K562 (cell line): ENCODE measurements at regions not wholly inside any gene's neighbourhood (a gene's known extent, or its start where the extent isn't known, plus 50 kb on each side); places are given as distances from the start of the nearest gene placed in this dataset.
A peak's percentile ranks its signal among the peaks of the same experiment; 100 is the strongest.

Experiments used
- ARID1B ChIP-seq: fragments of 450-650 bp; IDR thresholded peaks from 2 replicates; pipeline ENCODE4 v1.6.1; 2016; ENCODE audit warnings: antibody characterized with exemption, mild to moderate bottlenecking, inconsistent platforms
- ARID3A ChIP-seq: IDR thresholded peaks from 2 replicates; pipeline ENCODE4 v1.6.1; 2012; ENCODE audit warnings: low read depth, low read length, improper control_type of control experiment, borderline replicate concordance
- CBX3 ChIP-seq, 2 experiments: IDR thresholded peaks; 1 replicate in 1 of 2; 2 replicates in 1 of 2; pipeline ENCODE4 v1.6.1; 2012; ENCODE audit warnings: inconsistent platforms in 2 of 2, low read length in 2 of 2, borderline replicate concordance in 1 of 2, control low read depth in 1 of 2
- CTBP1 ChIP-seq: fragments of 450-650 bp; IDR thresholded peaks from 2 replicates; pipeline ENCODE4 v1.6.1; 2016; ENCODE audit warnings: borderline replicate concordance
- DACH1 ChIP-seq: fragments of 450-650 bp; IDR thresholded peaks from 2 replicates; pipeline ENCODE4 v1.6.1; 2018; ENCODE audit not compliant: partially characterized antibody
- E2F8 ChIP-seq: fragments of 450-650 bp; IDR thresholded peaks from 2 replicates; pipeline ENCODE4 v1.7.1; 2018; ENCODE audit warnings: mild to moderate bottlenecking, low read depth; ENCODE audit not compliant: partially characterized antibody
- EHMT2 ChIP-seq: fragments of 450-650 bp; IDR thresholded peaks from 2 replicates; pipeline ENCODE4 v1.6.1; 2018; ENCODE audit warnings: antibody characterized with exemption
- HDAC1 ChIP-seq, 2 experiments: fragments of 450-650 bp; IDR thresholded peaks; 2 replicates each; pipeline ENCODE4 v1.6.1; 2016 to 2017; ENCODE audit warnings: inconsistent platforms in 1 of 2, mild to moderate bottlenecking in 1 of 2, moderate library complexity in 1 of 2
- MAZ ChIP-seq, 2 experiments: fragments of 450-650 bp in 1 of 2; sonication (generic) in 1 of 2; formaldehyde crosslinking; IDR thresholded peaks in 1 of 2; conservative IDR thresholded peaks in 1 of 2; 2 replicates each; pipeline versions ENCODE4 v1.4.0 to v1.5.0; 2020; ENCODE audit warnings: mild to moderate bottlenecking in 1 of 2, missing genetic modification reagents in 1 of 2
- MBD2 ChIP-seq: sonication (generic); IDR thresholded peaks from 2 replicates; pipeline ENCODE4 v1.6.1; 2016; ENCODE audit warnings: low read depth, borderline replicate concordance
- MTA1 ChIP-seq: fragments of 450-650 bp; IDR thresholded peaks from 2 replicates; pipeline ENCODE4 v1.6.1; 2017; ENCODE audit warnings: borderline replicate concordance
- PHF20 ChIP-seq: fragments of 450-650 bp; IDR thresholded peaks from 2 replicates; pipeline ENCODE4 v1.6.1; 2018; ENCODE audit not compliant: partially characterized antibody
- POLR2AphosphoS5 ChIP-seq: IDR thresholded peaks from 2 replicates; pipeline ENCODE4 v1.6.1; 2011; ENCODE audit warnings: mild to moderate bottlenecking, low read depth, low read length, moderate library complexity; ENCODE audit not compliant: control insufficient read depth, insufficient read depth
- RAD21 ChIP-seq, 2 experiments: fragments of 250-450 bp in 1 of 2; fragments of 450-650 bp in 1 of 2; sonication (Bioruptor Pico) in 1 of 2; formaldehyde crosslinking in 1 of 2; IDR thresholded peaks in 1 of 2; conservative IDR thresholded peaks in 1 of 2; 2 replicates each; pipeline versions ENCODE4 v1.4.0 to v1.8.0; 2020 to 2022; ENCODE audit warnings: mild to moderate bottlenecking in 2 of 2, moderate library complexity in 1 of 2
- RBBP5 ChIP-seq: fragments of 200-600 bp; sonication (generic); IDR thresholded peaks from 2 replicates; pipeline ENCODE4 v1.6.1; 2012; ENCODE audit warnings: borderline replicate concordance, mild to moderate bottlenecking, low read length, control low read depth, inconsistent platforms; ENCODE audit not compliant: insufficient read depth, poor library complexity, severe bottlenecking
- TRIM24 ChIP-seq, 2 experiments: fragments of 450-650 bp; IDR thresholded peaks; 2 replicates each; pipeline ENCODE4 v1.6.1; 2016
- ZNF175 ChIP-seq: fragments of 200-800 bp; sonication (Bioruptor generic); IDR thresholded peaks from 2 replicates; pipeline ENCODE4 v1.6.1; 2016; ENCODE audit warnings: low read depth, mild to moderate bottlenecking, missing genetic modification characterization, missing compliant biosample characterization
- ZNF395 ChIP-seq: fragments of 200-800 bp; sonication (Bioruptor generic); IDR thresholded peaks from 2 replicates; pipeline ENCODE4 v1.6.1; 2017; ENCODE audit warnings: missing genetic modification characterization, missing compliant biosample characterization
- ZNF695 ChIP-seq: fragments of 450-650 bp; formaldehyde crosslinking; IDR thresholded peaks from 2 replicates; pipeline ENCODE4 v1.4.0; 2020; ENCODE audit warnings: mild to moderate bottlenecking, moderate library complexity
- ZNF740 ChIP-seq, 3 experiments: fragments of 200-800 bp in 1 of 3; sonication (Bioruptor generic) in 1 of 3; sonication (generic) in 1 of 3; formaldehyde crosslinking in 1 of 3; IDR thresholded peaks; 2 replicates each; pipeline versions ENCODE4 v1.6.1 to v1.8.0; 2016 to 2022; ENCODE audit warnings: mild to moderate bottlenecking in 2 of 3, missing compliant biosample characterization in 2 of 3, missing genetic modification characterization in 2 of 3, missing genetic modification reagents in 1 of 3

- 0 out of 2 replicates have a peak, but pooled peaks have one; percentile 46 for TF ChIP-seq ARID3A
- TF ChIP-seq EHMT2 = peak; percentile 69
- TF ChIP-seq RBBP5 = peak; percentile 41
- peak; percentile 94 to 96 for TF ChIP-seq TRIM24 (IDR thresholded peaks at IDR 0.05)
- peak; percentile 99 for TF ChIP-seq ARID1B
- peak; percentile 57; the same call in 1 of the 2 replicates for TF ChIP-seq CTBP1
- TF ChIP-seq ZNF695 = no peak
- peak; percentile 92 for TF ChIP-seq POLR2AphosphoS5
- TF ChIP-seq MBD2 = peak; percentile 63; the same call in 1 of the 2 replicates
- 0 out of 2 replicates have a peak, but pooled peaks have one; percentile 69 for TF ChIP-seq ZNF395
- 0 out of 3 replicates have a peak, but pooled peaks of 1 of the 2 experiments have one; percentile 31 for TF ChIP-seq CBX3 (IDR thresholded peaks at IDR 0.05; ENCODE audit: borderline replicate concordance in 1 of 2, low read length in 2 of 2)
- no peak for TF ChIP-seq PHF20
- TF ChIP-seq ZNF740 (CRISPR knock-in tag; IDR thresholded peaks at IDR 0.05) = no peak
- no peak for TF ChIP-seq ZNF740 (tag; IDR thresholded peaks at IDR 0.05)
- peak in 1 of 2 experiments; percentile 18; a peak in 1 of 4 replicates for TF ChIP-seq RAD21 (CRISPR knock-in tag; conservative IDR thresholded peaks at IDR 0.05 in 1 of 2, IDR thresholded peaks at IDR 0.05 in 1 of 2)
- peak in 1 of 2 experiments; percentile 83; a peak in 2 of 4 replicates for TF ChIP-seq HDAC1 (IDR thresholded peaks at IDR 0.05)
- TF ChIP-seq ZNF175 (CRISPR knock-in tag) = peak; percentile 57; the same call in 1 of the 2 replicates
- peak; percentile 87 for TF ChIP-seq MTA1
- peak in 1 of 2 experiments; percentile 28; a peak in 1 of 4 replicates for TF ChIP-seq MAZ (CRISPR knock-in tag; conservative IDR thresholded peaks at IDR 0.05 in 1 of 2, IDR thresholded peaks at IDR 0.05 in 1 of 2)
- TF ChIP-seq DACH1 = peak; percentile 3
- no peak for TF ChIP-seq E2F8
Measured at GRCh38 chr12:92404921-92405320, 259.3 kb upstream of the BTG1 start (continued).
